CD4-positive, alpha-beta T cell (primary cell): ENCODE measurements at regions not wholly inside any gene's neighbourhood (a gene's known extent, or its start where the extent isn't known, plus 50 kb on each side); places are given as distances from the start of the nearest gene placed in this dataset.

Source experiments
- ATAC-seq: fragments of 200-7000 bp; cut with Tn5 transposase; one replicate; pipeline ENCODE4 v1.10.0; 2022; ENCODE audit warnings: mild to moderate bottlenecking; ENCODE audit not compliant: poor library complexity
- CTCF ChIA-PET: fragments of 350-600 bp; sonication (Branson Sonifier 250); formaldehyde crosslinking; loops from one replicate; lab custom pipeline; 2021; ENCODE audit warnings: antibody characterized with exemption, inconsistent platforms; lab: Charles Lee
- POLR2A ChIA-PET: fragments of 350-600 bp; sonication (Branson Sonifier 250); formaldehyde crosslinking; loops from one replicate; lab custom pipeline; 2021; ENCODE audit warnings: antibody characterized with exemption, inconsistent platforms; lab: Charles Lee
- DNase-seq, 14 experiments: peaks; one replicate each; pipeline ENCODE4 v3.0.0-alpha.2; 2013 to 2020; ENCODE audit warnings: mixed read lengths in 2 of 14
- H3K27ac ChIP-seq, 2 donors: one replicate each; pipeline versions ENCODE4 v1.5.1 to v1.7.0; 2013; ENCODE audit warnings: low read length in 2 of 2, low read depth in 1 of 2, mild to moderate bottlenecking in 1 of 2
- H3K27me3 ChIP-seq, 2 experiments: 1 replicate in 1 of 2; 2 replicates in 1 of 2; pipeline versions ENCODE4 v1.6.1 to v1.7.0; 2013; ENCODE audit warnings: low read length in 2 of 2, control low read depth in 1 of 2, mild to moderate bottlenecking in 1 of 2, moderate library complexity in 1 of 2; ENCODE audit not compliant: insufficient read depth in 2 of 2, control insufficient read depth in 1 of 2
- H3K36me3 ChIP-seq: one replicate; pipeline ENCODE4 v1.6.1; 2013; ENCODE audit warnings: low read length, control low read depth; ENCODE audit not compliant: insufficient read depth
- H3K4me1 ChIP-seq: one replicate; pipeline ENCODE4 v1.6.1; 2013; ENCODE audit warnings: low read length, control low read depth; ENCODE audit not compliant: insufficient read depth
- H3K4me3 ChIP-seq: one replicate; pipeline ENCODE4 v1.5.1; 2013; ENCODE audit warnings: mild to moderate bottlenecking, low read length, moderate library complexity
- H3K9me3 ChIP-seq, 2 experiments: 1 replicate in 1 of 2; 2 replicates in 1 of 2; pipeline versions ENCODE4 v1.6.1 to v1.7.0; 2013; ENCODE audit warnings: low read length in 2 of 2, mild to moderate bottlenecking in 2 of 2, control low read depth in 1 of 2, moderate library complexity in 1 of 2; ENCODE audit not compliant: control insufficient read depth in 1 of 2, insufficient read depth in 1 of 2
- H3K27ac Mint-ChIP-seq: one replicate; pipeline ENCODE4 v1.8.0; 2020; ENCODE audit warnings: mixed read lengths
- H3K27me3 Mint-ChIP-seq: one replicate; pipeline ENCODE4 v1.8.0; 2021; ENCODE audit warnings: mixed read lengths
- H3K36me3 Mint-ChIP-seq: one replicate; pipeline ENCODE4 v1.8.0; 2021; ENCODE audit warnings: low read depth, mixed read lengths
- H3K4me1 Mint-ChIP-seq: one replicate; pipeline ENCODE4 v1.8.0; 2021; ENCODE audit warnings: low read depth, mixed read lengths
- H3K4me3 Mint-ChIP-seq: one replicate; pipeline ENCODE4 v1.8.0; 2020; ENCODE audit warnings: mild to moderate bottlenecking, mixed read lengths
- H3K9me3 Mint-ChIP-seq: one replicate; pipeline ENCODE4 v1.8.0; 2020; ENCODE audit warnings: mixed read lengths
- intact Hi-C, 2 experiments: fragments of 100-400 bp; cut with DNase I in 1 of 2; cut with micrococcal nuclease in 1 of 2; formaldehyde crosslinking; loops; one replicate each; pipeline versions ENCODE4 v1.15.1 to v1.9.0; 2023 to 2025; cut with DNase I, micrococcal nuclease
- TF ChIP-seq, protein P1 (sequence below): fragments of 200-600 bp; IDR thresholded peaks from one replicate; pipeline ENCODE4 v1.8.0; 2022; ENCODE audit warnings: antibody characterized with exemption, mild to moderate bottlenecking

DNA sequence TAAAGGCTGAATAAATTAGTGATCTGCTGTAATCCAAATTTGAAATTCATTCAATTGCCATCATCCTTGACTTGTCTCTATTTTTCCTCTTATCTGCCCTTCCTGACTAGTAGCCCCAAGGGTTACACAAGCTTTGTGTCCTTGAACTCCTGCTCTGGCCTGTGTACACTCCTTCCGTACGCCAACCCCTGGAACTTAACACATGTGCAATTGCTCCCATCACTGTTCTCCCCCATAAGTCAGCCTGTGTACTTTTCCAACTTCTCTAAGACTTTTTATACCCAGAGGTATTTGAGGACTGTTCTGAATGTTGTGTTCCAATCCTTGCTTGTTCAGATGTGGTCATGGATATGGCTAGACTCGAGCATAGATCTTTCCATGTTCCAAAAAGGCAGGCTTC, 171.1 kb upstream of the G2E3 start:
- H3K27ac ChIP-seq: no peak overlapping the region
- ChIA-PET CTCF (no interaction called here), POLR2A (no interaction called here)
- no peaks in the 10 kb centered on the region for H3K36me3 Mint-ChIP-seq
- H3K27ac Mint-ChIP-seq: no peak overlapping the region
- H3K4me1 ChIP-seq: no peaks in the 10 kb centered on the region
- no peaks in the 10 kb centered on the region for H3K36me3 ChIP-seq
- TF ChIP-seq, protein P1, sequence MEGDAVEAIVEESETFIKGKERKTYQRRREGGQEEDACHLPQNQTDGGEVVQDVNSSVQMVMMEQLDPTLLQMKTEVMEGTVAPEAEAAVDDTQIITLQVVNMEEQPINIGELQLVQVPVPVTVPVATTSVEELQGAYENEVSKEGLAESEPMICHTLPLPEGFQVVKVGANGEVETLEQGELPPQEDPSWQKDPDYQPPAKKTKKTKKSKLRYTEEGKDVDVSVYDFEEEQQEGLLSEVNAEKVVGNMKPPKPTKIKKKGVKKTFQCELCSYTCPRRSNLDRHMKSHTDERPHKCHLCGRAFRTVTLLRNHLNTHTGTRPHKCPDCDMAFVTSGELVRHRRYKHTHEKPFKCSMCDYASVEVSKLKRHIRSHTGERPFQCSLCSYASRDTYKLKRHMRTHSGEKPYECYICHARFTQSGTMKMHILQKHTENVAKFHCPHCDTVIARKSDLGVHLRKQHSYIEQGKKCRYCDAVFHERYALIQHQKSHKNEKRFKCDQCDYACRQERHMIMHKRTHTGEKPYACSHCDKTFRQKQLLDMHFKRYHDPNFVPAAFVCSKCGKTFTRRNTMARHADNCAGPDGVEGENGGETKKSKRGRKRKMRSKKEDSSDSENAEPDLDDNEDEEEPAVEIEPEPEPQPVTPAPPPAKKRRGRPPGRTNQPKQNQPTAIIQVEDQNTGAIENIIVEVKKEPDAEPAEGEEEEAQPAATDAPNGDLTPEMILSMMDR: no peak
- no peak for ATAC-seq
- no peak overlapping the region for H3K4me3 Mint-ChIP-seq
- no peak for DNase-seq
- peaks cover 11% of the 10 kb centered on the region for H3K27me3 Mint-ChIP-seq
- no peaks in the 10 kb centered on the region for H3K4me1 Mint-ChIP-seq
- no peak overlapping the region for H3K4me3 ChIP-seq
- H3K27me3 ChIP-seq: no peaks in the 10 kb centered on the region
- H3K9me3 ChIP-seq: no peaks in the 10 kb centered on the region
- H3K9me3 Mint-ChIP-seq: no peaks in the 10 kb centered on the region
- intact Hi-C loops: no loop called here

DNA sequence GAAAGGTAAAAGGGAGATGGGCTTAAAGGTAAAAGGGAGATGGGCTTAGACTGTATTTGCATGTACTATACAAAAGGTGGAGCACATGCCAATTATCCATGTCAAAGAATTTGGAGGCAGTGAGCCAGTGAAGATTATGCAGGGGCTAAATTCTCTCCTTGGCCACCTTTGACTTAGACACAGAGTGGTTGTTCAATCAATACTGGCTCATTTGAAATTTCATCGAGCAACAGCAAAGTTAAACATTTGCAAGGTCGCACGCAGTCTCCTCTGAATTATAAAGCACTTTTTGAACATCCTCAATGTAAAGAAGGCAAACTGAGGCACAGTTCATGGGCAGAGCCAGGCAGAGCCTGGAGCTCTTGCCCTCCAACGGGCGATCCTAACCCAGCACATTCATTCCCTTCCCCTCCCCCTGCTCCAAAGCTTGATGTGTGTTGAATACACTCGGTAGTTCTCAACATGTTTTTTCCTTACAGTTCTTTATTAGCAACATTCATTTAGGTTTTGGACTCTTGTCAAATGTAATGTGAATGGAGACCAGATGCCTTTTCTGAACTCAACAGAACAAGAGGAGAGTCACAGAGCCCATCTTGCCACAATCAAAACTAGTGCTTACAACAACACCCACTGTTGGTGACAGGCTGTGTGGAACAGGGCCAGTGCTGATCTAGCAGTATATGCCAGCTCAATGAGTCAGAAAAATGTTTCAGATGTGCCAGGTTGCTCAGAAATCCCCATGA, 169.7 kb upstream of the G2E3 start:
- H3K27ac ChIP-seq: no peak overlapping the region
- H3K36me3 ChIP-seq: no peaks in the 10 kb centered on the region
- ChIA-PET POLR2A (no interaction called here), CTCF (no interaction called here)
- ATAC-seq (no peak), DNase-seq (no peak)
- no peaks in the 10 kb centered on the region for H3K27me3 ChIP-seq
- H3K27me3 Mint-ChIP-seq: no peaks in the 10 kb centered on the region
- H3K4me3 ChIP-seq: no peak overlapping the region
- intact Hi-C loops: no loop called here
- no peaks in the 10 kb centered on the region for H3K9me3 Mint-ChIP-seq
- TF ChIP-seq, protein P1: no peak
- H3K4me1 ChIP-seq: no peaks in the 10 kb centered on the region
- no peaks in the 10 kb centered on the region for H3K4me1 Mint-ChIP-seq
- no peak overlapping the region for H3K27ac Mint-ChIP-seq
- no peaks in the 10 kb centered on the region for H3K9me3 ChIP-seq
- no peak overlapping the region for H3K4me3 Mint-ChIP-seq
- no peaks in the 10 kb centered on the region for H3K36me3 Mint-ChIP-seq

DNA sequence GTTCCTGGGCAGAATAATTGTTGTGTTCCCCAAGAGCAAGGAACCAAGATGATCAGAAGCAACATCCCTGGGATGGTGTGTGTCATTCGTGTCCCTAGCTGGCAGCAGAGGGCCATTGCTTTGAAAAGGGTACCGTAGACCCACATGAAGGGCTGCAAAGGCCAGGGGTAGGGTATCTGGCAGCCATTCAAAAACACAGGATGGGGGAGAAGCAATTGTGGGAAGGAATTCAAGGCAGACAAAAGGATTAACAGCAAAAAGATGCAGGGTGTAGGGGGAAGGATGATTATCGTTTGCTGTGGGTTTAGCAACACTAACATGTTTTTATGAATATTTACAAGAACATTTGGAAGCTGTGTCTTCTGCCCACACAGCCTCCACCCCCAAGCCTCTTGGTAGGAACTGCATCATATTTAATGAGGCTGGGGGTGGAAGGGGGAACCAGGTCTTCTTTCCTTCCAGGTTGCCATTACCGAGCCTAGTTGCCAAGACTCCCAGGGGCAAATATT, 169.0 kb upstream of the G2E3 start:
- H3K27me3 ChIP-seq: no peaks in the 10 kb centered on the region
- DNase-seq (no peak), ATAC-seq (no peak)
- no peak overlapping the region for H3K4me3 ChIP-seq
- TF ChIP-seq, protein P1: no peak
- H3K27ac Mint-ChIP-seq: no peak overlapping the region
- ChIA-PET POLR2A (no interaction called here), CTCF (no interaction called here)
- H3K9me3 Mint-ChIP-seq: no peaks in the 10 kb centered on the region
- H3K27ac ChIP-seq: no peak overlapping the region
- H3K4me1 Mint-ChIP-seq: no peaks in the 10 kb centered on the region
- no peak overlapping the region for H3K4me3 Mint-ChIP-seq
- intact Hi-C loops: no loop called here
- H3K9me3 ChIP-seq: no peaks in the 10 kb centered on the region
- no peaks in the 10 kb centered on the region for H3K27me3 Mint-ChIP-seq
- no peaks in the 10 kb centered on the region for H3K36me3 Mint-ChIP-seq
- H3K36me3 ChIP-seq: no peaks in the 10 kb centered on the region
- no peaks in the 10 kb centered on the region for H3K4me1 ChIP-seq
